ENCODE measurements at regions not wholly inside any gene's neighbourhood (a gene's known extent, or its start where the extent isn't known, plus 50 kb on each side); places are given as distances from the start of the nearest gene placed in this dataset.

DNA sequence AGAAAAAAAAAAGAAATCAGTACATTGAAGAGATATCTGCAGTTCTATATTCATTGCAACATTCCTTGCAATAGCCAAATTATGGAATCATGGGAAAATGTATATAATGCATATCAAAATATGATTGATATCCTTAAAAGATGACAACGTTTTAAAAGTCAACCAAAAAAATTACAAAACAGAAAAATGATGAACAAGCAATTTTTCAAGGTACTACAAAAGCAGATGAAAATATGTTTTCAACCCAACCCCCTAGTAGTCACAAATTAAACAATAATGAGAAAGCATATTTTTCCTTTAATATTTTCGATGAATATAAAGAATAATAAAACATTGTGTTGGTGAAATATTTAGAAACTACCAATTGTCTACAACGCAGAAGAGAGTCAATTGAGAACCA lies 497.6 kb downstream of the MEI4 start:
- intact Hi-C loops (cut with DNase I): no loop called here
- WGBS, 4 donors: 65 to 72% (median 69%) methylated on average over 3 of the region's 3 CpGs
- TF ChIP-seq POLR2A (IDR thresholded peaks at IDR 0.05): no peak
- TF ChIP-seq, protein P1, sequence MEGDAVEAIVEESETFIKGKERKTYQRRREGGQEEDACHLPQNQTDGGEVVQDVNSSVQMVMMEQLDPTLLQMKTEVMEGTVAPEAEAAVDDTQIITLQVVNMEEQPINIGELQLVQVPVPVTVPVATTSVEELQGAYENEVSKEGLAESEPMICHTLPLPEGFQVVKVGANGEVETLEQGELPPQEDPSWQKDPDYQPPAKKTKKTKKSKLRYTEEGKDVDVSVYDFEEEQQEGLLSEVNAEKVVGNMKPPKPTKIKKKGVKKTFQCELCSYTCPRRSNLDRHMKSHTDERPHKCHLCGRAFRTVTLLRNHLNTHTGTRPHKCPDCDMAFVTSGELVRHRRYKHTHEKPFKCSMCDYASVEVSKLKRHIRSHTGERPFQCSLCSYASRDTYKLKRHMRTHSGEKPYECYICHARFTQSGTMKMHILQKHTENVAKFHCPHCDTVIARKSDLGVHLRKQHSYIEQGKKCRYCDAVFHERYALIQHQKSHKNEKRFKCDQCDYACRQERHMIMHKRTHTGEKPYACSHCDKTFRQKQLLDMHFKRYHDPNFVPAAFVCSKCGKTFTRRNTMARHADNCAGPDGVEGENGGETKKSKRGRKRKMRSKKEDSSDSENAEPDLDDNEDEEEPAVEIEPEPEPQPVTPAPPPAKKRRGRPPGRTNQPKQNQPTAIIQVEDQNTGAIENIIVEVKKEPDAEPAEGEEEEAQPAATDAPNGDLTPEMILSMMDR (IDR thresholded peaks at IDR 0.05): no peak
- DNase-seq (no peak), ATAC-seq (no peak)
- Histone ChIP-seq H3K27ac (no peak overlapping the region), H3K9me3 (peaks cover 0 to 31% (median 3%) of the 10 kb centered on the region in 12 donors), H3K27me3 (no peaks in the 10 kb centered on the region), H3K4me3 (no peak overlapping the region), H3K36me3 (no peaks in the 10 kb centered on the region), H3K4me1 (no peaks in the 10 kb centered on the region)

DNA sequence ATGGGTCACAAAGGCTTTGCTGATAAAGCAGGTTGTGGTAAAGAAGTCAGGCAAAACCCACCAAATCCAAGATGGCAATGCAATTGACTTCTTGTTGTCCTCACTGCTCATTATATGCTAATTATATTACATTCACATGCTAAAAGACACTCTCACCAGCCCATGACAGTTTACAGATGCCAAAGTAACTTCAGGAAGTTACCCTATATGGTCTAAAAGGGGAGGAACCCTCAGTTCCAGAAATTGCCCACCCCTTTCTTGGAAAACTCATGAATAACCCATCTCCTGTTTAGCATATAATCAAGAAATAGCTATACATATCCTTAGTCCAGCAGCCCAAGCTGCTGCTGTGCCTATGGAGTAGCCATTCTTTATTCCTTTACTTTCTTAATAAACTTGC lies 501.1 kb downstream of the MEI4 start:
- Histone ChIP-seq H3K27ac (no peak overlapping the region), H3K9me3 (peaks cover 0 to 20% (median 3%) of the 10 kb centered on the region in 12 donors), H3K36me3 (no peaks in the 10 kb centered on the region), H3K4me1 (no peaks in the 10 kb centered on the region), H3K27me3 (no peaks in the 10 kb centered on the region), H3K4me3 (no peak overlapping the region)
- no peak for ATAC-seq
- no peak for DNase-seq
- intact Hi-C loops (cut with DNase I): no loop called here
- no peak for TF ChIP-seq POLR2A (IDR thresholded peaks at IDR 0.05)
- TF ChIP-seq, protein P1 (IDR thresholded peaks at IDR 0.05): no peak

GRCh38 chr6:78157606-78158005 lies 504.8 kb downstream of the MEI4 start:
- DNase-seq: no peak
- no peak for TF ChIP-seq POLR2A (IDR thresholded peaks at IDR 0.05)
- TF ChIP-seq, protein P1 (IDR thresholded peaks at IDR 0.05): no peak
- 79 to 88% (median 82%) methylated on average over 2 of the region's 2 CpGs for WGBS, 4 donors
- H3K9me3 ChIP-seq: no peaks in the 10 kb centered on the region
- no peaks in the 10 kb centered on the region for H3K4me1 ChIP-seq
- intact Hi-C loops (cut with DNase I): no loop called here
- no peak for ATAC-seq
- H3K27ac ChIP-seq: no peak overlapping the region
- no peaks in the 10 kb centered on the region for H3K27me3 ChIP-seq
- H3K36me3 ChIP-seq: no peaks in the 10 kb centered on the region
- H3K4me3 ChIP-seq: no peak overlapping the region

- H3K4me3 ChIP-seq: no peak overlapping the region
- H3K9me3 ChIP-seq: peaks cover 0 to 11% (median 0%) of the 10 kb centered on the region in 12 donors
- ATAC-seq: no peak
- H3K36me3 ChIP-seq: no peaks in the 10 kb centered on the region
- intact Hi-C loops (cut with DNase I): no loop called here
- H3K27ac ChIP-seq: no peak overlapping the region
- DNase-seq: no peak
- WGBS, 4 donors: 58 to 69% (median 61%) methylated on average over 2 of the region's 2 CpGs
- TF ChIP-seq, protein P1 (IDR thresholded peaks at IDR 0.05): no peak
- TF ChIP-seq POLR2A (IDR thresholded peaks at IDR 0.05): no peak
- H3K4me1 ChIP-seq: no peaks in the 10 kb centered on the region
- H3K27me3 ChIP-seq: no peaks in the 10 kb centered on the region
Measured at GRCh38 chr6:78188891-78189290, 536.1 kb downstream of the MEI4 start.
